Spinal cord (tissue), 9 donors: ENCODE measurements at regions not wholly inside any gene's neighbourhood (a gene's known extent, or its start where the extent isn't known, plus 50 kb on each side); places are given as distances from the start of the nearest gene placed in this dataset.

ENCODE experiments used
- DNase-seq, 6 donors: peaks; one replicate each; pipeline versions ENCODE4 v3.0.0 to v3.0.0-alpha.2; 2013 to 2015; ENCODE audit warnings: low spot score in 6 of 6, low read depth in 4 of 6
- H3K27ac ChIP-seq: one replicate; pipeline ENCODE4 v1.5.1; 2013; ENCODE audit warnings: low read depth, low read length, control low read depth
- H3K27me3 ChIP-seq: one replicate; pipeline ENCODE4 v1.6.1; 2013; ENCODE audit warnings: low read length; ENCODE audit not compliant: control insufficient read depth, insufficient read depth
- H3K36me3 ChIP-seq: one replicate; pipeline ENCODE4 v1.6.1; 2013; ENCODE audit warnings: low read length; ENCODE audit not compliant: control insufficient read depth, insufficient read depth
- H3K4me1 ChIP-seq: one replicate; pipeline ENCODE4 v1.6.1; 2013; ENCODE audit warnings: low read length; ENCODE audit not compliant: control insufficient read depth, insufficient read depth
- H3K4me3 ChIP-seq: one replicate; pipeline ENCODE4 v1.5.1; 2013; ENCODE audit warnings: low read depth, low read length, control low read depth
- H3K9me3 ChIP-seq: one replicate; pipeline ENCODE4 v1.6.1; 2013; ENCODE audit warnings: low read length; ENCODE audit not compliant: control insufficient read depth, insufficient read depth
- WGBS: methylation state at CpG from one replicate; pipeline ENCODE4 v1.1.5; 2013; ENCODE audit warnings: missing lambda C conversion rate; ENCODE audit not compliant: insufficient coverage; 5-methylcytosine and 5-hydroxymethylcytosine counted together
- donor health status: healthy.

DNA sequence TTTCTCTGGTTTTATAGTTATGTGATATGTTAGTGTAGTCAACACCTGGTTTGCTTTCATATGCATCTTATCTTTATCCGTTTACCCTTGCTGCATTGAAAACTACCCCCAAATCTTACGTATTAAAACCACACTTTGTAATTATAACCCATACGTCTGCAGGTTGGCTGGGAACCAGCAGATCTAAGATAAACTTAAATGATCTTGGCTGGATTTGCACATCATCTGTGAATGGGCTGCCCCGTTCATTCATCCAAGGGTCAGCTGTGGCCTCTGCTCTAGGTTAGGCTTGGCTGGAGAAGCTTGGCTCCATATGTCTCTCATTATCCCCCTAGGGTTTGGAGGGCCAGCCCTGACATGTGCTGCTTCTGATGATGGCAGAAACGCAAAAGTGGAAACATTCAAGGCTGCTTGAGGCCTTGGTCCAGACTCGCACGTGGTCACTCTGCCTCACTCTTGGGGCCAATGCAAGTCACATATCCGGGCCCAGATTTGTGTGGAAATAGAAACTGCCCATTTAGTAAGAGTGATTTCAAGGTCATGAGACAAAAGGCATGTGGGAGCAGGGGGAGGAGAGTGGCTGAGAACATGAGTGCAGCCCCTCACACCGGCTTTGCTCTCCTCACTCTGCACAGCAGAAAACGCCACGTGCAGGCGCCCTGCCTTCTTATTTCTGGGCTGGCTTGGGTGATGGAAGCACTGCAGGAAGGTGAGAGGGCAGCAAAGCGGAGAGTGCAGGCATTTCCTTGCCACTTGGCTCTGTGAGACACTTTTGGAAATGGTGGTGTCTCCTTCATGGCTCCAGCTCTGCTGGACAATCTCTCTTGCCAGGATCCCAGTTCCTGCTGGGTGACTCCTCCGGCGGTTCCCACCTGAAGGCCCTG is 553.8 kb downstream of the GLRX3 start:
- H3K4me3 ChIP-seq = no peak overlapping the region
- 78% methylated on average over 12 of the region's 15 CpGs for WGBS
- DNase-seq = no peak
- peaks cover 1% of the 10 kb centered on the region for H3K9me3 ChIP-seq
- no peaks in the 10 kb centered on the region for H3K36me3 ChIP-seq
- no peak overlapping the region for H3K27ac ChIP-seq
- H3K4me1 ChIP-seq = no peaks in the 10 kb centered on the region
- no peaks in the 10 kb centered on the region for H3K27me3 ChIP-seq

DNA sequence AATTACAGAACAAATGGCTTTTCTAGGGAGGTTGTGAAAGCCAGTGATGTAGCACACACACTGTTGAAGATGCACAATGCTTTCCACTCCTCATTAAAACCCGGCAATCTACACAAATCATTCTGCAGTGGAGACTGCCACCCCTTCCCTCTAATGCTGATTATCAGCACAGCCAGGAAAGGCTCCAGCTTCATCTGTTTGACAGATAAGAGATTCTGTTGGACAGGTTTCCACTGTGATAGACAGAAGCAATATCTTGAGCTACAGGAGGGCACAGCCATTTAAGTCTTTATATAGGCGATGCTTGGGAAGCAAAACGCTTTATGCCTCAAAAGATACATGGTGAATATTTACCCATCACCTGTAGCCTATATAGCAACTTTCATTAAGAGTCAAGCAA is 555.6 kb downstream of the GLRX3 start:
- H3K27ac ChIP-seq = no peak overlapping the region
- no peak overlapping the region for H3K4me3 ChIP-seq
- no peaks in the 10 kb centered on the region for H3K36me3 ChIP-seq
- WGBS = 60% methylated on average over 3 of the region's 3 CpGs
- peak in 1 of 6 donors; percentile 82 for DNase-seq
- no peaks in the 10 kb centered on the region for H3K9me3 ChIP-seq
- H3K4me1 ChIP-seq = no peaks in the 10 kb centered on the region
- no peaks in the 10 kb centered on the region for H3K27me3 ChIP-seq

DNA sequence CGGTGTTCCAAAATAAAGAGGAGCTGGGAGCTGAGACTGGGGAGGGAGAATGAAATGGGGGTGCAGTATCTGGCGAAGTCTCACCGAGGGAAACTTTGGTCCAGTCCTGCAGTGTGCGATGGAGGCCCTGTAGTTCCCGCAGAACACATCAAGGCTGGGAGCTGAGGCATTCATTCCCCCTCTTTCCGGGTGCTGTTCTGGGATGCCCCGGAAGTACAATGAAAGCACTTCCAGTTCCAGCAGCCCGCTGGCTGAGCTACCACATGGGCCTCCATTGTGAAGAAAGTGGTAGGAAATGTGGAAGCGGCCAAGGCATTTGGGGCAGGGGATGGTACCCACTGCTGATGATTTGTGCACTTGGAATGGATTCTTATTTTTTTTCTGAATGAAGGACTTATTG is 560.7 kb downstream of the GLRX3 start:
- no peaks in the 10 kb centered on the region for H3K27me3 ChIP-seq
- no peaks in the 10 kb centered on the region for H3K36me3 ChIP-seq
- no peak overlapping the region for H3K4me3 ChIP-seq
- H3K9me3 ChIP-seq = no peaks in the 10 kb centered on the region
- WGBS = 97% methylated on average over 8 of the region's 9 CpGs
- no peak overlapping the region for H3K27ac ChIP-seq
- no peaks in the 10 kb centered on the region for H3K4me1 ChIP-seq
- no peak for DNase-seq

DNA sequence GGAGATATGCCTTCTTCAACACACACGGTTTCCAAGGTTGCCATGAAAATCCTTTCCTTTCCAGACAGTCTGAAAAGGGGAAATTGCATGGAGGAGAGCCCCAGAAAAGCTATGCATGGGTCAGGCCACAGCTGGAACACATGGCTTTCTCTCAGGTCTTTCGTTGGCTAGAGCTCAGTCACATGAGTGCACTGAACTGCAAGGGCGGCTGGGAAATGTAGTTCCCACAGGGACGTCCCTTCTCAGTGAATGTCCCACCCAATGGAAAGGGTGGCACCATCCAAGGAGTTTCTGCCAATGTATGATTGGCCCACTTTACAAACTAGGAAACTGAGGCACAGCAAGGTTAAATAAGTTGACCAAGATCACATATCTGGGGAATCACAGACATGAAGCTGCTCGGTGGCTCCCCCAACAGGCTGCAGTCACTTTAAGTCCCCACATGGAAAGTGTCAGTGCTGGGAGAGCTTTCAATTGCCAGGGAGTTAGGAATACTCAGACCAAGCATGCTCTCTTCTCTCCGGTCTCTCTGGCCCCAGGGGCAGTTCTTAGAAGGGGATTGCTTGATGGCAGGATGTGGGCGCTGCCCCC is 571.3 kb downstream of the GLRX3 start:
- H3K36me3 ChIP-seq = no peaks in the 10 kb centered on the region
- no peak for DNase-seq
- no peak overlapping the region for H3K27ac ChIP-seq
- WGBS = 89% methylated on average over 6 of the region's 7 CpGs
- no peaks in the 10 kb centered on the region for H3K9me3 ChIP-seq
- H3K4me1 ChIP-seq = no peaks in the 10 kb centered on the region
- H3K4me3 ChIP-seq = no peak overlapping the region
- H3K27me3 ChIP-seq = no peaks in the 10 kb centered on the region

DNA sequence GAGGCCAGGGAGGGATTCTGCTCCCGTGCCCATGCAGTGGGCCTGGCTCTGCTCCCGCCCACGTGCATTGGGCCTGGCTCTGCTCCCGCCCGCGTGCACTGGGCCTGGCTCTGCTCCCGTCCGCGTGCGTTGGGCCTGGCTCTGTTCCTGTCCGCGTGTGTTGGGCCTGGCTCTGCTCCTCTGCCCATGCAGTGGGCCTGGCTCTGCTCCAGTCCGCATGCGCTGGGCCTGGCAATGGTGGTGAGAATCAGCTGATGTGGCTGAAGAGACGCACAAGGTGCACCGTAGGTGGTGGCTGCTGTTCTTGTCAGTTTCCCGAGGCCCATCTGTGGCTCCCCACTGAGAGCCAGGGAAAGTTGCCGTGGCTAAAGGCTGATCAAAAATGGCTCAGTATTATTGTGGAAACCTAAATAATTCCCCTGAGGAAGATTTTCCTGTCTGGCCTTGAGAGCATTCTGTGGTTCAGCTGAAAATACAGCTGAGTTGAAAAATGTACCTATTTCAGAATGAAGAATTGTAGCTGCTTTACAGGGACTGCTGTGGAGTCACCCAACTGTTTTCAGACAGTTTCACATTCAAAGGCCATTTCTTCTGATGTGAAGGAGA is 572.4 kb downstream of the GLRX3 start:
- H3K36me3 ChIP-seq = no peaks in the 10 kb centered on the region
- 76% methylated on average over 18 of the region's 18 CpGs for WGBS
- peak in 2 of 6 donors; percentile 31 to 70 for DNase-seq
- no peak overlapping the region for H3K4me3 ChIP-seq
- no peak overlapping the region for H3K27ac ChIP-seq
- no peaks in the 10 kb centered on the region for H3K4me1 ChIP-seq
- H3K9me3 ChIP-seq = no peaks in the 10 kb centered on the region
- H3K27me3 ChIP-seq = no peaks in the 10 kb centered on the region

DNA sequence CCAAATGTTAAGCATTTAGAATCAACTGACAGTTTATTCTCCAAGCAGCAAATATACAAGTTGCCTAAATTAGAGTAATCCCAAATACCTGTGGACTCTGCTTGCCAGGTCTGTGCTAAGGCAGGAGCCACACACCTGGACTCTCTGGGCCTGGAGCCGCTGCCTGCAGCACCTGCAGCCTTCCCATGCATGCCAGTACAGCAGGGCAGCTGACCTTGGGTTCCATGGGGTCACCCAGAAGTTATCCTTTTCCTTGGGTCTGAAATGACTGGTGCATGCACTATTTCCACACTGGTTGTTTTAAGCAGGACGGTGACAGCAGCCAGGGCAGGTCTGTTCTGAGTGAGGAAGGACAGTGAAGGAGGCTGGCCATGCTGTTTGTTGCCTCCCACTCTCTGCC is 573.2 kb downstream of the GLRX3 start:
- H3K4me3 ChIP-seq = no peak overlapping the region
- no peaks in the 10 kb centered on the region for H3K4me1 ChIP-seq
- 94% methylated on average over 1 of the region's 2 CpGs for WGBS
- H3K9me3 ChIP-seq = no peaks in the 10 kb centered on the region
- DNase-seq = no peak
- no peak overlapping the region for H3K27ac ChIP-seq
- no peaks in the 10 kb centered on the region for H3K36me3 ChIP-seq
- H3K27me3 ChIP-seq = no peaks in the 10 kb centered on the region

DNA sequence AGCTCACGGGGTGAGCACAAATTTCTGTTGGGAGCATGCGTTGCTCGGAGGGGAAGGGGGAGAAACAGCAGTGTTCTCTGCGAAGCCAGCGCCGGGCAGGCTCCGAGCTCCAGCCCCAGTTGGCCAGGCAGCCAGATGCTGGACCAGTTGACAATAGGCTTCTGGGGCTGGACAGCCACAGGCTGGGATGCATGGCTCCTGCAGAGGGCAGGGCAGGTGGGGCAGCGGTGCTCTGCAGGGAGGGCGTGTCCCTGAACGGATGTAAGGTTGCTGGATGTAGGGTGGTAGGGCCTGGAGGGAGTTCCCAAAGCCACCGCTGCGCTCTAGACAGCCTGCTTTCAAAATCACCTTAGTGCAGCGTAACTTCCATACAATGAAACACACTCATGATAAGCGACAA is 574.9 kb downstream of the GLRX3 start:
- WGBS = 82% methylated on average over 12 of the region's 14 CpGs
- no peaks in the 10 kb centered on the region for H3K9me3 ChIP-seq
- DNase-seq = no peak
- H3K27ac ChIP-seq = no peak overlapping the region
- peaks cover 2% of the 10 kb centered on the region for H3K4me1 ChIP-seq
- no peaks in the 10 kb centered on the region for H3K27me3 ChIP-seq
- H3K36me3 ChIP-seq = no peaks in the 10 kb centered on the region
- no peak overlapping the region for H3K4me3 ChIP-seq

DNA sequence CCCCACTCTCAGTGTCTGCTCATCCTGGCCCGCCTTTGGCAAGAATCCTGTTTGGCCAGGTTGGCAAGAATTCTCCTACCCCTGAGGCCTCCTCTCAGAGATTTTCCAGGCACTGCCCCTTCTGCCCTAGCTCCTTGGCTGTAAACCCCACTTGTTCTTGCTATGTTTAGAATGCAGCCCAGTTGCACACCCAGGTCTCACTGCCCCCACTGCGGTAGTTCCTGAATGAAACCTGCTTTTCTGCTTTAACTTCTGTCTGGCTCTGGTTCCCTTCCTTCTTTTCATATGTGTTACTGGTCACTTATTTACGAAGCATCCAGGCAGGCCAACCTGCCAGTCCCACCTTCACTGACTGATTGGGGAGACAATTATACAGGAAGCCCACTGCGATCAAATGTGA is 576.9 kb downstream of the GLRX3 start:
- H3K36me3 ChIP-seq = no peaks in the 10 kb centered on the region
- no peak overlapping the region for H3K4me3 ChIP-seq
- no peak for DNase-seq
- peaks cover 9% of the 10 kb centered on the region for H3K4me1 ChIP-seq
- WGBS = 96% methylated on average over 4 of the region's 4 CpGs
- no peaks in the 10 kb centered on the region for H3K27me3 ChIP-seq
- no peaks in the 10 kb centered on the region for H3K9me3 ChIP-seq
- H3K27ac ChIP-seq = no peak overlapping the region

DNA sequence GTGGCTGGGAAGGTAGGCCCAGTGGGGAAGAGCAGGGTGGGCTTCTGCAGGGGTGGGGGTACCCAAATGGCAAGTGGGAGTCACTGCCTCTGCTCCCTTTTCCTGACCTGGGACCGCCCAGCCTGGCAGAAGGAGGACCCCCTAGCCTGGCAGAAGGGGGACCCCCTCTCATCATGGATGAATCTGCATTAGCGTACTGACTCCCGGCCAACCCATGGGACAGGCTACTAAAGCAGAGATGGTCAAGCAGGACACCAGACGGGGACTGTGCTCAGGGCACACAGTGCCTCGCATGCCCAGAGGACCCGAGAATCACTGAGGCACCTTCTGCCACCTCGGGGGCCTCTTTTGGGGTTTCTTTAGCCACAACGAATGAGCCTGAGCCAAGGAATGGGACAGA is 577.5 kb downstream of the GLRX3 start:
- no peak overlapping the region for H3K4me3 ChIP-seq
- peaks cover 9% of the 10 kb centered on the region for H3K4me1 ChIP-seq
- no peak for DNase-seq
- 94% methylated on average over 8 of the region's 8 CpGs for WGBS
- no peaks in the 10 kb centered on the region for H3K36me3 ChIP-seq
- H3K9me3 ChIP-seq = no peaks in the 10 kb centered on the region
- H3K27ac ChIP-seq = no peak overlapping the region
- H3K27me3 ChIP-seq = no peaks in the 10 kb centered on the region
